ENCODE measurements at regions not wholly inside any gene's neighbourhood (a gene's known extent, or its start where the extent isn't known, plus 50 kb on each side); places are given as distances from the start of the nearest gene placed in this dataset.

DNA sequence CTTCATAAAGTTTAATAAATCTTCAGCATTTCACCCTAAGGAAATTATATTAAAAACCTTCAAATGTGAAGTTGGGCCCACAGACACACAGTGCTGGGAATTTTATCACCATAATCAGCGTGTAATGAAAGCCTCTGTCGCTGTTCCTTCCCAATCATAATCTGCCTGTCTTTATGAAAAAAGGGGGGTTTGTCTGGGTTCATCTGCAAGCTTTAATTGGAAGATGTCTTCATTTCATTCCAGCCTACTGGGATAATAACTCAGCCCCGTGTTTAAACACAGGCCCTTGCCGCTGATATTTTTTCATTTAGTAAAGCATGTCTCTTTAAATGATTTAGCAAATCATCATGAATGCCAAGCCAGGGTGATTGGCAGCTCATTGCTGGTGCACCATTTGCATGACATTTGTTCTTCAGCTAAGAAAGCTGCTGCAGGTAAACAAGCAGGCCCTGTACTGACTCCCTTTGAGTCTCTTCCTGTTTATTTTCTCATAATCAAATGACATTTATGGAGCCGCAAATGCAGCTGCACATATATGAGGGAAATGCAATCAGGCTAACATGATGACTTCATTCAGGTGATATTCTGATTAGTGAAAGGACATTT lies 362.9 kb upstream of the TLE4 start:
- TF ChIP-seq, protein P1, sequence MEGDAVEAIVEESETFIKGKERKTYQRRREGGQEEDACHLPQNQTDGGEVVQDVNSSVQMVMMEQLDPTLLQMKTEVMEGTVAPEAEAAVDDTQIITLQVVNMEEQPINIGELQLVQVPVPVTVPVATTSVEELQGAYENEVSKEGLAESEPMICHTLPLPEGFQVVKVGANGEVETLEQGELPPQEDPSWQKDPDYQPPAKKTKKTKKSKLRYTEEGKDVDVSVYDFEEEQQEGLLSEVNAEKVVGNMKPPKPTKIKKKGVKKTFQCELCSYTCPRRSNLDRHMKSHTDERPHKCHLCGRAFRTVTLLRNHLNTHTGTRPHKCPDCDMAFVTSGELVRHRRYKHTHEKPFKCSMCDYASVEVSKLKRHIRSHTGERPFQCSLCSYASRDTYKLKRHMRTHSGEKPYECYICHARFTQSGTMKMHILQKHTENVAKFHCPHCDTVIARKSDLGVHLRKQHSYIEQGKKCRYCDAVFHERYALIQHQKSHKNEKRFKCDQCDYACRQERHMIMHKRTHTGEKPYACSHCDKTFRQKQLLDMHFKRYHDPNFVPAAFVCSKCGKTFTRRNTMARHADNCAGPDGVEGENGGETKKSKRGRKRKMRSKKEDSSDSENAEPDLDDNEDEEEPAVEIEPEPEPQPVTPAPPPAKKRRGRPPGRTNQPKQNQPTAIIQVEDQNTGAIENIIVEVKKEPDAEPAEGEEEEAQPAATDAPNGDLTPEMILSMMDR (conservative IDR thresholded peaks at IDR 0.05 in 1 of 2, IDR thresholded peaks at IDR 0.05 in 1 of 2; ENCODE audit: extremely low read depth in 1 of 2, insufficient read depth in 1 of 2, low read depth in 1 of 2, low read length in 2 of 2): no peak
- TF ChIP-seq EZH2 (IDR thresholded peaks at IDR 0.05; ENCODE audit: borderline replicate concordance, low read length): no peak
